Neural crest cell (in vitro differentiated cells): ENCODE measurements at regions not wholly inside any gene's neighbourhood (a gene's known extent, or its start where the extent isn't known, plus 50 kb on each side); places are given as distances from the start of the nearest gene placed in this dataset.

Experiments
- DNase-seq: peaks from one replicate; pipeline ENCODE4 v3.0.0; 2021; ENCODE audit warnings: low read depth, mixed read lengths, low spot score
- H3K27ac Mint-ChIP-seq: one replicate; pipeline ENCODE4 v1.8.0; 2021; ENCODE audit warnings: mild to moderate bottlenecking, mixed read lengths; ENCODE audit not compliant: unreplicated experiment
- H3K27me3 Mint-ChIP-seq: 2 replicates; pipeline ENCODE4 v1.8.0; 2021; ENCODE audit warnings: low read depth, mild to moderate bottlenecking, mixed read lengths
- H3K36me3 Mint-ChIP-seq: 2 replicates; pipeline ENCODE4 v1.8.0; 2021; ENCODE audit warnings: low read depth, mild to moderate bottlenecking, mixed read lengths
- H3K4me1 Mint-ChIP-seq: 2 replicates; pipeline ENCODE4 v1.8.0; 2021; ENCODE audit warnings: mixed read lengths
- H3K4me3 Mint-ChIP-seq: one replicate; pipeline ENCODE4 v1.8.0; 2021; ENCODE audit warnings: mild to moderate bottlenecking, mixed read lengths
- H3K9me3 Mint-ChIP-seq: 2 replicates; pipeline ENCODE4 v1.8.0; 2021; ENCODE audit warnings: mixed read lengths
- CTCF ChIP-seq: fragments of 200-600 bp; sonication (generic); conservative IDR thresholded peaks from 2 replicates; pipeline ENCODE4 v1.5.0; 2021; ENCODE audit warnings: antibody characterized with exemption, mild to moderate bottlenecking

GRCh38 chr2:37561615-37562569 lies 109.5 kb downstream of the CDC42EP3 start:
- Mint-ChIP-seq H3K36me3 (peaks cover 2% of the 10 kb centered on the region), H3K9me3 (no peaks in the 10 kb centered on the region), H3K4me3 (no peak overlapping the region), H3K4me1 (peaks cover 10% of the 10 kb centered on the region), H3K27me3 (no peaks in the 10 kb centered on the region), H3K27ac (no peak overlapping the region)
- no peak for DNase-seq
- TF ChIP-seq CTCF: no peak

GRCh38 chr2:37563375-37564015 lies 107.9 kb downstream of the CDC42EP3 start:
- peaks cover 2% of the 10 kb centered on the region for H3K36me3 Mint-ChIP-seq

GRCh38 chr2:37564356-37564755 lies 107.1 kb downstream of the CDC42EP3 start:
- Mint-ChIP-seq H3K9me3 (no peaks in the 10 kb centered on the region), H3K36me3 (peaks cover 2% of the 10 kb centered on the region), H3K4me1 (peaks cover 10% of the 10 kb centered on the region), H3K27me3 (no peaks in the 10 kb centered on the region), H3K27ac (no peak overlapping the region), H3K4me3 (no peak overlapping the region)
- DNase-seq: no peak
- TF ChIP-seq CTCF: no peak

More at GRCh38 chr2:37563375-37564015, 107.9 kb downstream of the CDC42EP3 start:
- Mint-ChIP-seq H3K4me1 (peaks cover 10% of the 10 kb centered on the region), H3K9me3 (no peaks in the 10 kb centered on the region), H3K27ac (peak overlapping the region; percentile 43), H3K4me3 (no peak overlapping the region), H3K27me3 (no peaks in the 10 kb centered on the region)
- DNase-seq: no peak
- no peak for TF ChIP-seq CTCF

- Mint-ChIP-seq H3K27me3 (no peaks in the 10 kb centered on the region), H3K4me1 (peaks cover 10% of the 10 kb centered on the region), H3K4me3 (no peak overlapping the region), H3K27ac (no peak overlapping the region), H3K36me3 (peaks cover 2% of the 10 kb centered on the region), H3K9me3 (no peaks in the 10 kb centered on the region)
- no peak for DNase-seq
- TF ChIP-seq CTCF: no peak
Measured at GRCh38 chr2:37566517-37566981, 104.9 kb downstream of the CDC42EP3 start.

- H3K4me1 Mint-ChIP-seq: no peaks in the 10 kb centered on the region
- H3K4me3 Mint-ChIP-seq: no peak overlapping the region
- no peak for TF ChIP-seq CTCF
- no peaks in the 10 kb centered on the region for H3K9me3 Mint-ChIP-seq
- H3K27me3 Mint-ChIP-seq: no peaks in the 10 kb centered on the region
- H3K27ac Mint-ChIP-seq: no peak overlapping the region
- no peak for DNase-seq
- peaks cover 2% of the 10 kb centered on the region for H3K36me3 Mint-ChIP-seq
Measured at GRCh38 chr2:37568565-37568964, 102.9 kb downstream of the CDC42EP3 start.
